PFSK-1 (cell line): ENCODE measurements at regions not wholly inside any gene's neighbourhood (a gene's known extent, or its start where the extent isn't known, plus 50 kb on each side); places are given as distances from the start of the nearest gene placed in this dataset.

Experiments used
- FOXP2 ChIP-seq: optimal IDR thresholded peaks from 2 replicates; pipeline ENCODE3; 2011; ENCODE audit warnings: borderline replicate concordance, control low read depth, inconsistent platforms; ENCODE audit not compliant: insufficient read depth; ENCODE audit errors: extremely low read length, extremely low read depth
- POLR2AphosphoS5 ChIP-seq: IDR thresholded peaks from 2 replicates; pipeline ENCODE4 v1.6.1; 2012; ENCODE audit warnings: low read depth, mild to moderate bottlenecking, control low read depth, low read length, moderate library complexity
- REST ChIP-seq, 2 experiments: IDR thresholded peaks; 2 replicates each; pipeline versions ENCODE4 v1.6.1 to v1.8.0; 2011 to 2012; ENCODE audit warnings: low read depth in 2 of 2, low read length in 2 of 2, control low read depth in 1 of 2, inconsistent platforms in 1 of 2, mild to moderate bottlenecking in 1 of 2, moderate library complexity in 1 of 2; ENCODE audit not compliant: insufficient read depth in 1 of 2
- SIN3A ChIP-seq: IDR thresholded peaks from 2 replicates; pipeline ENCODE4 v1.6.1; 2012; ENCODE audit warnings: mild to moderate bottlenecking, low read length, moderate library complexity, borderline replicate concordance; ENCODE audit not compliant: insufficient read depth
- TAF1 ChIP-seq: IDR thresholded peaks from 2 replicates; pipeline ENCODE4 v1.6.1; 2012; ENCODE audit warnings: low read length, control low read depth, borderline replicate concordance; ENCODE audit not compliant: insufficient read depth

GRCh38 chr2:134021830-134022524 is 231.9 kb upstream of the MGAT5 start:
- TF ChIP-seq POLR2AphosphoS5 (no peak), TAF1 (no peak), REST (IDR thresholded peaks at IDR 0.05; ENCODE audit: insufficient read depth in 1 of 2, low read depth in 2 of 2, low read length in 2 of 2) (no peak), FOXP2 (no peak), SIN3A (no peak)
